ENCODE measurements at regions not wholly inside any gene's neighbourhood (a gene's known extent, or its start where the extent isn't known, plus 50 kb on each side); places are given as distances from the start of the nearest gene placed in this dataset.

GRCh38 chr15:39392469-39393047 lies 188.3 kb upstream of the THBS1 start:
- Histone ChIP-seq H3K4me3 (no peak overlapping the region), H3K36me3 (no peaks in the 10 kb centered on the region), H3K27ac (no peak overlapping the region), H3K9me3 (no peaks in the 10 kb centered on the region), H3K27me3 (no peaks in the 10 kb centered on the region), H3K4me1 (no peaks in the 10 kb centered on the region)
- TF ChIP-seq CTCF (IDR thresholded peaks at IDR 0.05): no peak
- DNase-seq (no peak), ATAC-seq (no peak)
- intact Hi-C loops (cut with DNase I): no loop called here

GRCh38 chr15:39393575-39394335 lies 187.1 kb upstream of the THBS1 start:
- ATAC-seq: no peak
- intact Hi-C loops (cut with DNase I): no loop called here
- no peak for DNase-seq

DNA sequence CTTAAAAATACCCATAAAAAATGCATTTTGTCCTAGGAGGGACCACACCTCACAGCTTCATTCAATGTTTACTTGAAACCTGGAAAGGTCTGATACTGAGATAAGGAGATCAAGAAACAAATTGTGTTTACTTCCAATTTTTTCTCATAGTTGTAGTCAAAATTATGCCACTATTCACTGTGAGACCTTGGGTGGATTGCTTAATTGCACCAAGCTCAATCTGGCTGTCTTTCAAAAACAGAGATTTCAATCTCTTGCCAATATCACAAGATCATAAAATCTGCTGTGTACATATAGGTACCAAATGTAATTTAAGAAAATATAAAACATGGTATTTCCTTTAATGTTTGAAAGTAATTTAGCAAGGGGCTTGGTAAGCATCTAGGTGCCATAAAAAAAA lies 186.4 kb upstream of the THBS1 start:
- H3K4me3 ChIP-seq: no peak overlapping the region
- DNase-seq: no peak
- no peaks in the 10 kb centered on the region for H3K36me3 ChIP-seq
- H3K9me3 ChIP-seq: no peaks in the 10 kb centered on the region
- TF ChIP-seq CTCF (IDR thresholded peaks at IDR 0.05): no peak
- H3K27ac ChIP-seq: no peak overlapping the region
- intact Hi-C loops (cut with DNase I): no loop called here
- H3K4me1 ChIP-seq: no peaks in the 10 kb centered on the region
- ATAC-seq: no peak
- no peaks in the 10 kb centered on the region for H3K27me3 ChIP-seq

More at GRCh38 chr15:39393575-39394335, 187.1 kb upstream of the THBS1 start:
- Histone ChIP-seq H3K9me3 (no peaks in the 10 kb centered on the region), H3K4me3 (no peak overlapping the region), H3K27ac (no peak overlapping the region), H3K4me1 (no peaks in the 10 kb centered on the region), H3K36me3 (no peaks in the 10 kb centered on the region), H3K27me3 (no peaks in the 10 kb centered on the region)
- TF ChIP-seq CTCF (IDR thresholded peaks at IDR 0.05): no peak

- ATAC-seq: peak; percentile 71
- no peak for TF ChIP-seq CTCF (IDR thresholded peaks at IDR 0.05)
- Histone ChIP-seq H3K4me1 (no peaks in the 10 kb centered on the region), H3K27ac (no peak overlapping the region), H3K9me3 (no peaks in the 10 kb centered on the region), H3K36me3 (no peaks in the 10 kb centered on the region), H3K27me3 (no peaks in the 10 kb centered on the region), H3K4me3 (no peak overlapping the region)
- no peak for DNase-seq
- intact Hi-C loops (cut with DNase I): no loop called here
Observed at GRCh38 chr15:39396979-39397615, 183.8 kb upstream of the THBS1 start.

- ATAC-seq: no peak
- intact Hi-C loops (cut with DNase I): no loop called here
- no peak for TF ChIP-seq CTCF (IDR thresholded peaks at IDR 0.05)
Observed at GRCh38 chr15:39397883-39398282, 183.0 kb upstream of the THBS1 start.

More at GRCh38 chr15:39397883-39398282, 183.0 kb upstream of the THBS1 start:
- H3K27me3 ChIP-seq: no peaks in the 10 kb centered on the region
- no peak overlapping the region for H3K4me3 ChIP-seq
- H3K27ac ChIP-seq: no peak overlapping the region
- no peaks in the 10 kb centered on the region for H3K9me3 ChIP-seq
- H3K4me1 ChIP-seq: no peaks in the 10 kb centered on the region
- no peak for DNase-seq
- no peaks in the 10 kb centered on the region for H3K36me3 ChIP-seq
